ENCODE measurements at regions not wholly inside any gene's neighbourhood (a gene's known extent, or its start where the extent isn't known, plus 50 kb on each side); places are given as distances from the start of the nearest gene placed in this dataset.

DNA sequence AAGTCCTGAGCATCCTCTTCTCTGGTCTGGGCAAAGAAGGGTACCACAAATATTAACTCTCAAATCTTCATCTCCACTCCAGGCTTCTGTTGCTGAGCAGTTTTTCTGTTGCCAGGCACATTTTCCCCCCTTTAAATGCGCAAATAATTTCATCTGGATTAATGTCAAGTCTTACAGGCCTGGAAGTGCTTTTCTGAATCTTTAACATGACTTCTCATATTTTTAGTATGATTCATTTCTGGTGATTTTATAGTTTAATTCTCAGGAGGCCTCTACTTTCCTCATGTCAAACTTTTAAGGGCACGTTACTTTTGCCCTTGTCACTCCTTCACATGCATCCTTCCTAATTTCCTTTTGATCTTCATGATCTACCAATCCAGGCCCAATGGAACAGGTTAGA, 510.2 kb downstream of the METTL15 start:
- Mint-ChIP-seq H3K27me3 (ENCODE audit: low read depth) (no peaks in the 10 kb centered on the region), H3K4me3 (no peak overlapping the region), H3K4me1 (no peaks in the 10 kb centered on the region), H3K27ac (ENCODE audit: unreplicated experiment) (no peak overlapping the region), H3K36me3 (ENCODE audit: low read depth) (no peaks in the 10 kb centered on the region), H3K9me3 (peaks cover 3% of the 10 kb centered on the region)
- DNase-seq (ENCODE audit: low read depth, low spot score) = no peak
- TF ChIP-seq, protein P1, sequence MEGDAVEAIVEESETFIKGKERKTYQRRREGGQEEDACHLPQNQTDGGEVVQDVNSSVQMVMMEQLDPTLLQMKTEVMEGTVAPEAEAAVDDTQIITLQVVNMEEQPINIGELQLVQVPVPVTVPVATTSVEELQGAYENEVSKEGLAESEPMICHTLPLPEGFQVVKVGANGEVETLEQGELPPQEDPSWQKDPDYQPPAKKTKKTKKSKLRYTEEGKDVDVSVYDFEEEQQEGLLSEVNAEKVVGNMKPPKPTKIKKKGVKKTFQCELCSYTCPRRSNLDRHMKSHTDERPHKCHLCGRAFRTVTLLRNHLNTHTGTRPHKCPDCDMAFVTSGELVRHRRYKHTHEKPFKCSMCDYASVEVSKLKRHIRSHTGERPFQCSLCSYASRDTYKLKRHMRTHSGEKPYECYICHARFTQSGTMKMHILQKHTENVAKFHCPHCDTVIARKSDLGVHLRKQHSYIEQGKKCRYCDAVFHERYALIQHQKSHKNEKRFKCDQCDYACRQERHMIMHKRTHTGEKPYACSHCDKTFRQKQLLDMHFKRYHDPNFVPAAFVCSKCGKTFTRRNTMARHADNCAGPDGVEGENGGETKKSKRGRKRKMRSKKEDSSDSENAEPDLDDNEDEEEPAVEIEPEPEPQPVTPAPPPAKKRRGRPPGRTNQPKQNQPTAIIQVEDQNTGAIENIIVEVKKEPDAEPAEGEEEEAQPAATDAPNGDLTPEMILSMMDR (conservative IDR thresholded peaks at IDR 0.05) = no peak

DNA sequence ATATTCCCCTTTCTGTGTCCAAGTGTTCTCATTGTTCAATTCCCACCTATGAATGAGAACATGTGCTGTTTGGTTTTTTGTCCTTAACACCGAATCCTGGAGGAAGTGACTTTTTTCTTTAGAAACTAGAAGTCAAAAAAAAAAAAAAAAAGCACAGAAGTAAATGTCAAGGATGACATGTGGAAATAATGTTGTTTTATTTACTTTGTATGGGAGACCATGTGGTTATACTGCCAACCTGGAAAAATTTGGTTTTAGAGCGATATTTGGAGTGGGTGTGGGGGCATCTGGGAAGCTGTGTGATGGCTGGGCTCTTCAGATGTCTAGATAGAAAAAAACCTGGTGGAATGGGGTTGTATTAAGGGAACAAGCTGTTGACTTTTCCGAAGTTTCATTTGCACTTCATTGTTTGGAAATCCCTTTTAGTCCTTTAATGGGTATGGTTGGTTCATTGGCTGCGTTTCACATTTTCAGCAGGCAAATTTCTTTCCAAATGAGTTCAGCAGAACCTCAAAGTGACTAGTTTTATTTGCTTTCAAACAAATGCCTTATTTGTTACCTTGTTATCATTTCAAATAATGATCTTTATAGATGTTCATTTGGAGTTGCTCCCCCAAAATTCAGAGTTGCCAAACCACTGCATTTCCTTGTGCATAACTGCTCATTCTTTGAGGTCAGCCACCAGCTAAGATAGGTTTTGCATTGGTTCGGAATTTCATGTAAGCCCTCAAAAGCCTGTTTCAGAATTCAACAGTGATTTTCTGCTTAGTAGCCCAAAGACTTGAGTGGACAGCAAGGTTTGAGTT, 508.2 kb downstream of the METTL15 start:
- Mint-ChIP-seq H3K4me3 (no peak overlapping the region), H3K27me3 (ENCODE audit: low read depth) (no peaks in the 10 kb centered on the region), H3K36me3 (ENCODE audit: low read depth) (no peaks in the 10 kb centered on the region), H3K27ac (ENCODE audit: unreplicated experiment) (no peak overlapping the region), H3K4me1 (no peaks in the 10 kb centered on the region), H3K9me3 (no peaks in the 10 kb centered on the region)
- DNase-seq (ENCODE audit: low read depth, low spot score) = no peak
- TF ChIP-seq, protein P1 (conservative IDR thresholded peaks at IDR 0.05) = no peak

GRCh38 chr11:28615542-28615941, 507.4 kb downstream of the METTL15 start:
- Mint-ChIP-seq H3K36me3 (ENCODE audit: low read depth) (no peaks in the 10 kb centered on the region), H3K4me1 (no peaks in the 10 kb centered on the region), H3K4me3 (no peak overlapping the region), H3K27me3 (ENCODE audit: low read depth) (no peaks in the 10 kb centered on the region), H3K9me3 (no peaks in the 10 kb centered on the region), H3K27ac (ENCODE audit: unreplicated experiment) (no peak overlapping the region)
- TF ChIP-seq, protein P1 (conservative IDR thresholded peaks at IDR 0.05) = no peak
- no peak for DNase-seq (ENCODE audit: low read depth, low spot score)

GRCh38 chr11:28606930-28607329, 498.7 kb downstream of the METTL15 start:
- no peak overlapping the region for H3K27ac Mint-ChIP-seq (ENCODE audit: unreplicated experiment)
- TF ChIP-seq, protein P1 (conservative IDR thresholded peaks at IDR 0.05) = no peak
- no peaks in the 10 kb centered on the region for H3K36me3 Mint-ChIP-seq (ENCODE audit: low read depth)
- H3K4me3 Mint-ChIP-seq = no peak overlapping the region
- no peaks in the 10 kb centered on the region for H3K9me3 Mint-ChIP-seq
- no peaks in the 10 kb centered on the region for H3K4me1 Mint-ChIP-seq
- no peaks in the 10 kb centered on the region for H3K27me3 Mint-ChIP-seq (ENCODE audit: low read depth)
- no peak for DNase-seq (ENCODE audit: low read depth, low spot score)

DNA sequence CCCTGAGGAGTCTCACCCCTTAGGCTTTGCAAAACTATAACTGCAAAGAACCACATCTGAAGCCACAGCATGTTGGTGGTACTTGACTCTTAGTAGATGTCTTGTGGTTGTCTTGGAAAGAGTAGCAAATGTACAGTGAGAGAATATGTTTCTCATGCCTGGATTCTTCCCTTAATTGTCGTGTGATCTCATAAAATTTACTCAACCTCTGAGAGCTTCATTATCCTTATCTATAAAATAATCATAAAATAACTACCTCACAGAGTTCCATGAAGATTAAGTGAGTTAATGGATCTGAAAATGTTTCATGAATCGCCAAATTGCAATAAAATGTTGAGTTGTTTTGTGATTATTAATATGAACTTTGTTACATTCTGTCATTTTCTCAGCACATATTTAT, 491.5 kb downstream of the METTL15 start:
- H3K27ac Mint-ChIP-seq (ENCODE audit: unreplicated experiment) = no peak overlapping the region
- TF ChIP-seq, protein P1 (conservative IDR thresholded peaks at IDR 0.05) = no peak
- H3K4me3 Mint-ChIP-seq = no peak overlapping the region
- H3K4me1 Mint-ChIP-seq = no peaks in the 10 kb centered on the region
- H3K9me3 Mint-ChIP-seq = peaks cover 3% of the 10 kb centered on the region
- no peaks in the 10 kb centered on the region for H3K36me3 Mint-ChIP-seq (ENCODE audit: low read depth)
- DNase-seq (ENCODE audit: low read depth, low spot score) = no peak
- H3K27me3 Mint-ChIP-seq (ENCODE audit: low read depth) = peaks cover 7% of the 10 kb centered on the region
